A204.1 (cell line): ENCODE measurements at regions not wholly inside any gene's neighbourhood (a gene's known extent, or its start where the extent isn't known, plus 50 kb on each side); places are given as distances from the start of the nearest gene placed in this dataset.

Experiments
- FAIRE-seq: peaks from 2 replicates; lab custom pipeline; 2012; peaks lifted over from hg19 to GRCh38; lab: Jason Lieb, UNC

GRCh38 chr5:62707563-62707962, 128.9 kb downstream of the LRRC70 start:
- no peak for FAIRE-seq

- FAIRE-seq, result no peak
Measured at GRCh38 chr5:62707131-62707530, 128.5 kb downstream of the LRRC70 start.

GRCh38 chr5:62705022-62705421, 126.4 kb downstream of the LRRC70 start:
- FAIRE-seq, result no peak

GRCh38 chr5:62702126-62702525, 123.5 kb downstream of the LRRC70 start:
- FAIRE-seq, result no peak

GRCh38 chr5:62701036-62701435, 122.4 kb downstream of the LRRC70 start:
- FAIRE-seq, result no peak

GRCh38 chr5:62698756-62699155, 120.1 kb downstream of the LRRC70 start:
- no peak for FAIRE-seq

GRCh38 chr5:62695274-62695673, 116.7 kb downstream of the LRRC70 start:
- FAIRE-seq, result no peak

- FAIRE-seq, result no peak
Measured at GRCh38 chr5:62692946-62693713, 114.5 kb downstream of the LRRC70 start.

- FAIRE-seq, result no peak
Measured at GRCh38 chr5:62691946-62692345, 113.3 kb downstream of the LRRC70 start.

GRCh38 chr5:62690421-62690820, 111.8 kb downstream of the LRRC70 start:
- FAIRE-seq, result no peak

GRCh38 chr5:62689599-62690368, 111.2 kb downstream of the LRRC70 start:
- no peak for FAIRE-seq

- FAIRE-seq, result no peak
Measured at GRCh38 chr5:62686692-62687091, 108.1 kb downstream of the LRRC70 start.

GRCh38 chr5:62685221-62685620, 106.6 kb downstream of the LRRC70 start:
- no peak for FAIRE-seq

GRCh38 chr5:62684310-62684709, 105.7 kb downstream of the LRRC70 start:
- FAIRE-seq, result no peak

- no peak for FAIRE-seq
Measured at GRCh38 chr5:62682059-62682458, 103.4 kb downstream of the LRRC70 start.

GRCh38 chr5:62681117-62681850, 102.7 kb downstream of the LRRC70 start:
- FAIRE-seq, result no peak

GRCh38 chr5:62680121-62680520, 101.5 kb downstream of the LRRC70 start:
- FAIRE-seq, result no peak
